NCI-H1048 (cell line): ENCODE measurements at regions not wholly inside any gene's neighbourhood (a gene's known extent, or its start where the extent isn't known, plus 50 kb on each side); places are given as distances from the start of the nearest gene placed in this dataset.

Experiments used
- DNase-seq: peaks from one replicate; lab custom pipeline; 2025; lab: John Stamatoyannopoulos, UW

DNA sequence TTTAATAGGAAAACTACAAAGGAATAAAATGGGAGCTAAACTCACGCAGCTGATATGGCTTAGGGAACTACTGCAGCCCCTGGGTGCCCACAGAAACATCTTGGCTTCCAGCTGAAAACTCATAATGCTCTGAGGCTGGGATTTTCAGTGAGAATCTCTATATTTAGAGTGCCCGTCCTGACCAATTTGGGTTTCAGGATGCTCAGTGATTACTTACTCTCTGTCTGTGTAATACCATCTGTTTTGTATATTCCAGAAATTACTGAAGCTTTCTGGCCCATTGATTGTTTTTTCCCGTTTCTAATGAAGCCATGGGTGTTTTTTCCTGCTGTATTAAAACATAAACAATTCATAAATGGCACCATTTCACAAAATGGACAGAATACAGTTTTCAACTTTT lies 50.6 kb upstream of the ZNF385D start:
- no peak for DNase-seq

GRCh38 chr3:21803604-21804003 lies 52.6 kb upstream of the ZNF385D start:
- DNase-seq, result no peak

DNA sequence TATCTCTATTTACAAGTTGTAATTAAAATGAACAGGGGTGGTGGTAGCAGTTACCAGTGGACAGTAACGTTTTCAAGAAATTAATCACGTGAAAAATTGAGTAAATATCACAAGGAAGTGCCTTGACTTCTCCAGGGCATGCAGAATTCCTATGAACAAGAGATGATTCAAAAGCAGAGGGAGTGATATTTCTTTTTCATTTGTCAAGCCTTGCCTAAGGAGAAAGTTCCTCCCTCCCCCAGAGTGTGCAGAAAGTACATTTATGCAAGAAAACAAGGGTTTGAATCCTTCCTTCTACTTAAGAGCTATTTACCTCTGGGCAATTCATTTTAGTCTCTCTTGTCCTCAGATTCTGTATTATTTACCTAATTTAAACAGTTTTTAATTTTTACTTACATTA lies 53.3 kb upstream of the ZNF385D start:
- DNase-seq, result no peak

- DNase-seq, result no peak
Observed at GRCh38 chr3:21806733-21807132, 55.7 kb upstream of the ZNF385D start.

GRCh38 chr3:21825684-21826083 lies 74.7 kb upstream of the ZNF385D start:
- DNase-seq, result no peak

DNA sequence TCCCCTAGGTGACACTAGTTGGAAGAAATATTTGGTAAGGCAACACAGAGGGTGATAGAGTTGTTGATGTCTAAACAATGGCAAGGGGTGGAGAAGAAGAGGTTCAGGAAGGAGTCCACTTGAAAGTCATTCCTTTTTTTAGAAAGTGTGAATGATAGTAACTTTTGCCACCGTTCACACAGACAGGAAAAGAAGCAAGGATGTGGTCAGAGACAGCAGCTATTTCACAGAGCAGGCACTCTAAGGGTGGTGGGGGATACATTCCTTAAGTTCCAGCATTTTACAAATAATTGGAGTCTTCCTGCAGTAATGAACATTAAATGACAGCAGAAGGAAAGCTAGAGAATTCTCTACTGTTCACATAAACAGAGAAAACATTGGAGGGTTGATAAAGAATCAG lies 75.4 kb upstream of the ZNF385D start:
- no peak for DNase-seq

GRCh38 chr3:21830541-21830940 lies 79.5 kb upstream of the ZNF385D start:
- DNase-seq, result no peak

DNA sequence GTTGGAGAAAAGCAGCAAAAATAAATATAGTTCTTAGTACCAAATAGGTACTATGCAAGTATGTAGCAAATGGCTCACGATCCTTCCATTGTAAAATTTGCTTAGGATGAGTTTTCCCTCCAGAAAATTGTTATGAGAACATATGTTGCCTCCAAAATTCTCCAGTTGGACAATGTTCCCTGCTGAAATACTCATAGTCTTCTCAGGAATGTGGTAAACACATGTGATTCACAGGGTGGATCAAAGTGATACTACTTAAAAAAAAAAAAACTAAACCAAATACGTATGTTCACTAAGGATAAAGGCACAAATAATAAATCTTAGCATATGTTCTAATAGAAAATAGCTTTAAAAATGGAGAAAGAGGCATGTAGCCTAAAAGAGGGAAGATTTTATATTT lies 84.3 kb upstream of the ZNF385D start:
- DNase-seq, result no peak

GRCh38 chr3:21836227-21836626 lies 85.2 kb upstream of the ZNF385D start:
- DNase-seq, result no peak

- no peak for DNase-seq
Observed at GRCh38 chr3:21839176-21839575, 88.2 kb upstream of the ZNF385D start.

DNA sequence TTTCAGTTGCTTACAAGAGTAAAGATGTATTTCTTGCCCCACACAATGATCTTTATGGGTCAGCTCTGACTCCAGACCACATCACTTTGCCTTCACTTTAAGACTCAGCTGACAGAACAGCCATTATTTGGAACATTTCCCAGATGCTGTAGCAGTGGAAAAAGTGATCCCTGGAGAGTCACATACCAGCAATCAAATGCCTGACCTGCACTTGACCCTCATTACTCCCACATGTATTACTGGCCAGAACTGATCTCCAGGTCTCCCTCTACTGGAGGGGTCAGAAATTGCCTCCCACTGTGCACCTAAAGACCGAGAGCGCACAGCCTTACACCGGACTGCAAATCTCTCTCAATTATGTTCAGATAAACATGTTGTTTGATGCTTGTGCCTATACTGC lies 88.6 kb upstream of the ZNF385D start:
- no peak for DNase-seq

- no peak for DNase-seq
Observed at GRCh38 chr3:21847005-21847404, 96.0 kb upstream of the ZNF385D start.

DNA sequence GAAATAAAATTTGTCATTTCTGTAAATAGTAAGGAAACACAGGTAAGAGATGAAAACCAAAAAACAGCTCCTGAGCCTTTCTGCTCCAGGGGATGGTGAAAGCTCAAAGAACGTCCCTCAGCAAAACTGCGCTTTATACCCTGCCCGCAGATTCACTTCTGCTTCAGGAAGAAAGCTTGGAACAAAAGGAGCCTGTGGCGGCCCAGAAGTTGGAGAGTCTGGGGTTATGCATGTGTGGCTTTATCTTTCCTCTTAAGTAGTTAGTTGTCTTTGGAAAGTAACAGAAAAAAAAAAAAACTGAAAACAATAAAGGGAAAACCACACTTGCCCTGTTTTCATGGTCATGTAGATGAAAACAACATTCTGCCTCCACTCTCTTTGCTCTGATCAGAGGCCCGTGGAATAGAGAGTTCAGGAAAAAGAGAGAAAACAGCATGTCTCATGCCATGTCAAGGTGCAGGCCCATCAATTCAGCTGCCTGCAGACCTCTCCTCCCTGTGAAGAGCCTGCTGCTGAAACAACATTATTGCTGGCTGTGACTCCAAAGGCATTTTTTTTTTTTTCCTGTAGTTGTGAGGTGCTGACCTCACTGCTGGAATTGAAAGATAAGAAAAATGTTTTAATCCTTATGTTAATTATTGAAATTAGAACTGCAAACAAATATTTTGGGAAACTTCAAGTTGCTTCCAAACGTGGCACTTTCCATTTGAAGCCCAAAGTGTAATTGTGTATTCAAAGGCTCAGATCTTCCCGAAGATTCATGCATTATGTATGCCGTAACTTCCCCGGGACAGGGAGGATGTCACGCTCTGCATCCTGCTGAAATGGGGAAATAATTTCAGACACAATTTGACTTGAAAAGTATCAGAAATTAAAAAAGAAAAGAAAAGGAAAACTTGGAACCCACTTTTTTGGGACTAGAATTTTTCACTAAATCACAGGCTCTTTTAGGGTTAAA lies 108.4 kb upstream of the ZNF385D start:
- no peak for DNase-seq

DNA sequence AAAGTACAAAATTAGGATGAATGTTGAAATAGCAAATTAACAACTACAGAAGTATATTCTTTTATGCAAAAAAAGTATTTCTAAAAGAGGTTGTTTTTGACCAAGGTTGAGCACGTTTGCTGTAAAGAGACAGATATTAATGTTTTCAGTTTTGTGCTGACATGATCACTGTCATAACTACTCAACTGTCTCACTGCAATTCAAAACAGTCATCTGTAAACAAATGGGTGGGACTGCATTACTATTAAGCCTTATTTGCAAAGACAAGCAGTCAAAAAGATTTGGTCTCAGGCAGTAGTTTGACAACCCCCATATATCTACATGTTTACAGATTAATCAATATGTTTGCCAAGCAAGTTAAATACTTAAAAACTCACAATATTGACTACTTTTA lies 109.1 kb upstream of the ZNF385D start:
- DNase-seq, result no peak

DNA sequence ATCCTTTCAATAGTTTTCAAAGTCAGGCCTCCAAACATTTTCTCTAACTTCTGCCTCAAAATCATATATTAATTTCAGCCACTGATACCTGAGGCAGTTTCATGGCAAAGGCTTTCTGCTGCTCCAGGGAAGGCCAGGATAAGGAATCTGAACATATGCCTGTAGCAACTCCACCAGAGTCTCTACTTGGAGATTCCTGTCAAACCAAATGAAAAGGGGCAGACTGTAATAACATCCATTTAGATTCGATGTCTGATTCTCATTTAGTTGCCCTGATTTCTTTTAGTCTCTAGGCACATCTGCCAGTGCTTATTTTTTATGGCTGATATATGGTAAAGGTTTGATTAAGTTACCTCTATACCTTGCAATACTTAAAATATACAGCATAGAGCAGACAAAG lies 109.6 kb upstream of the ZNF385D start:
- no peak for DNase-seq

DNA sequence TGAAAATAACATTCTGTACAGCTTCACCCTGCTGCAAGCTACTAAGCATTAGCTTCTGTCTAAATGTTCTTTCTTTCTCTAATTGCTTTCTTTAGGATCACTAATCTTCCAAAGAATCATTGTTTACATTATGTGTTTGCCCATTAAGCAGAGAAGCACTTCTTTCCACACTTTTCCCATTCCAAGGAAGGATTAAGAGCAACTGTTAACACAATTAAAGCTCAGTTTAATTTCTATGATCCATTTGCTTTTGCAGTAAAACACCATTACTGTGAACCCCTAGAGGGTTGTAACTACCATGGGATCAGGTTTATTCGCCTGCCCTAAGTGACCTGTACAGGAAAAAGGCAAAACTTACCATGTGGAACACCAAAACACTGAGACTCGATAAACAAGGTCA lies 125.8 kb upstream of the ZNF385D start:
- no peak for DNase-seq

DNA sequence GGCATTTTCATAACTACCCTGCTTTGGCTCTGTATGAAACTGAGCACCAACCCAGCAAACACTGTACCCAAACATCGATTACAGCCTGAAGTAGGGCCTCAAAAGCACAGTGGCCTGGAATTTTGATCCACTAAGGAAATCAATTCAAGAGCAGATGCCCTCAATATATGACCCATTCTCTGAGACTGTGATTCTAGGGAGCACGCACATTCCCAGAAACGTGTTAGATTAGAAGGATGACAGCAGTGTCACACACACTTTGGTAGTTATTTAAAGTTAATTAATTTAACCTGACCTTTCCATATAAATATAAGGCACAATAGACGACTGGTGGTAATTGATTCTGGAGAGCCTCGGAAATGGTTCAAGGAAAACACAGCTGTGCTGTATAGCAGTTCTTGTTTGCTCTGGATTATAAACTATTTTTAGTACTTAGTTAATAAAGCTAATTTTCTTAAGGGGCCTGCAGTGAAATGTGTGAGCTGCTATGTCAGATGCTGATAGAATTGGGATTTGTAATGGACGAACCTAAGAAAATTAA lies 126.3 kb upstream of the ZNF385D start:
- no peak for DNase-seq

DNA sequence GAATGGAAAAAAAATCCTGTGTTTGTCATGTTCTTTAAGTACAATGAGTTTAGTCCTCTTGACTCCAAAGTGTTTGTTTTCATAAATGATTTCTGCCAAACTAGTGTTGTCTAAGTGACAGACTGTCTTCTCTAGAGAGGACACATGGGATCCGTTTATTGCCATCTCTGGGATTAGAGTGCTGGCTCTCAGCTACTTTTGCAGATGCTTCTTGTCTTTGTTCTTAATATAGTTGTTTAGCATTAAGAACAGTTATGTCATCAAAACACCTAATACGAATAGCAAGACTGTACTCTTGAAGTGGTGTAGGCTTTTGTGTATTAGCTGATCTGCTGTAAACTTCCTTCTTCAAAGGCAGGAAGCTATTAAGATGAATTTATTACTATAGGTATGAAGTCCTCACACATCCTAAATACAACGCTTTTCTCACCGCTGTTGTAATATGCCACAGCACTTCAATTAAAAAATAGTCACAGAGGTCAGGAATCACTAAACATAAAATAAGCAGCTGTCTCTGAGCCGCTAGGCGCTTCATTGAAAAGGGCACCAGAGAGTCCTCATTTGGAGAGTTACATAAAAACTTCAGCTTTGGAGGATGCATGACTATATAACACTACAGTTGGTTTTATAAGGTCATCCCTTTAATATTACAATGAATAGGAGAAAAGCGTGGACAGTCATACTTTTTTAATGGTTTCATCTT lies 128.3 kb upstream of the ZNF385D start:
- no peak for DNase-seq

DNA sequence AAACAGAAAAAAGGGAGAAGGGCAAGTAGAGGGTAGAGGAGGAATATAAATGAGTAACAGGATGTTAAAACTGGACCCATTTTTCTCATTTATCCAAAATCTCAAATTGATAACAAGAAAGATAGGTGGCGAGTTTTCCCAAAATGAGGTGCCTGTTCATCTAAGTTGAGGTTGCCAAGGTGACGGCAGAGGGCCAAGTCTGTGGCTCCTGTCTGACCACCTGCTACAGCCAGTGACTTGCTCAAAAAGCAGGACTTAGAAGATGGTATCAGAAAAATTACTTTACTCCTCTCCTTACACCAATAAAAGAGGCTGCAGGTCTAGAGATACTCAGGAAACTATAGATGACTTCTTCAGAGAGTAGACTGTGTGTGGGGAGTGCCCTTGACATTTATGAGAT lies 137.6 kb upstream of the ZNF385D start:
- no peak for DNase-seq

DNA sequence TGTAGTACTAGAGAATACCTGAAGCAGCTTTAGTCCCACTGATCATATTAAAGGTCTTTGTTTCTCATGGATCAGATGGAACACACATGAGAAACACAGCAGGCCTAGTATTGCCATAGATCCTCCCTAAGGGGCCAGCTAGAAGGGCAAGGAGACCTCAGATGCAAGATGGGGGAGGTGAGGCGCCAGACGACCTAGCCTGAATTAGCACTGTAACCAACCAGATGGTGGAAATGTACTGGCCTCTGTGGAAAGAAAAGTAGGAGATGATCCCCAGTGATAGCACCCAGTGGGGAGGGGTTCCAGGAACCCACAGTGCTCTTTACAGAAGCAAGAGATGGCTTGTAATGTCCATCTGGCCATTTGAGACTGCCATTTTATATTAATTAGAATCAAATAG lies 138.2 kb upstream of the ZNF385D start:
- DNase-seq, result no peak

- DNase-seq, result no peak
Observed at GRCh38 chr3:21892104-21892503, 141.1 kb upstream of the ZNF385D start.

DNA sequence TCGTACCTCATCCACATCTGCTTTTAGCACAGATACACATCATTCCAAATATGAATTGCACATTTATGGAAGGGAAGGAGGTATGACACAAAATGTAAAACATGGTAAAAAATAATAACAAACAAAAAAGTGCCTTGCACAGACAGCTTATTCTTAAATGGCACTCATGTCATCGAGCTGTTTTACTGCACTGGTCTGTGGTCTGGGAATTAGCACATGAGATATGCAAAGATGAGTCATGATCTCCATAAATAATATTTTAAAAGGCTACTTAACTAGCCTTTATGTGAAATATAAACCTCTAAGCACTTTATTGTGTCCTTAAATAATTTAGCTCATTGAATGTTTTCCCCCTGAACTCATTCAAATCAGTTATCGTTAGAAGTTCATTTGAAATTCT lies 142.2 kb upstream of the ZNF385D start:
- DNase-seq, result no peak
